Loucy (cell line): ENCODE measurements at regions not wholly inside any gene's neighbourhood (a gene's known extent, or its start where the extent isn't known, plus 50 kb on each side); places are given as distances from the start of the nearest gene placed in this dataset.

Experiments used
- EZH2phosphoT487 ChIP-seq: fragments of 200-600 bp; IDR thresholded peaks from 2 replicates; pipeline ENCODE4 v1.6.1; 2018; ENCODE audit warnings: antibody characterized with exemption, mild to moderate bottlenecking, moderate library complexity, borderline replicate concordance
- TF ChIP-seq, protein P1 (sequence below): fragments of 200-600 bp; sonication (generic); conservative IDR thresholded peaks from 2 replicates; pipeline ENCODE4 v1.5.1; 2014; ENCODE audit warnings: mild to moderate bottlenecking, antibody characterized with exemption, low read length

GRCh38 chr10:53093878-53094277 is 321.3 kb upstream of the MBL2 start:
- TF ChIP-seq, protein P1, sequence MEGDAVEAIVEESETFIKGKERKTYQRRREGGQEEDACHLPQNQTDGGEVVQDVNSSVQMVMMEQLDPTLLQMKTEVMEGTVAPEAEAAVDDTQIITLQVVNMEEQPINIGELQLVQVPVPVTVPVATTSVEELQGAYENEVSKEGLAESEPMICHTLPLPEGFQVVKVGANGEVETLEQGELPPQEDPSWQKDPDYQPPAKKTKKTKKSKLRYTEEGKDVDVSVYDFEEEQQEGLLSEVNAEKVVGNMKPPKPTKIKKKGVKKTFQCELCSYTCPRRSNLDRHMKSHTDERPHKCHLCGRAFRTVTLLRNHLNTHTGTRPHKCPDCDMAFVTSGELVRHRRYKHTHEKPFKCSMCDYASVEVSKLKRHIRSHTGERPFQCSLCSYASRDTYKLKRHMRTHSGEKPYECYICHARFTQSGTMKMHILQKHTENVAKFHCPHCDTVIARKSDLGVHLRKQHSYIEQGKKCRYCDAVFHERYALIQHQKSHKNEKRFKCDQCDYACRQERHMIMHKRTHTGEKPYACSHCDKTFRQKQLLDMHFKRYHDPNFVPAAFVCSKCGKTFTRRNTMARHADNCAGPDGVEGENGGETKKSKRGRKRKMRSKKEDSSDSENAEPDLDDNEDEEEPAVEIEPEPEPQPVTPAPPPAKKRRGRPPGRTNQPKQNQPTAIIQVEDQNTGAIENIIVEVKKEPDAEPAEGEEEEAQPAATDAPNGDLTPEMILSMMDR, result no peak
- no peak for TF ChIP-seq EZH2phosphoT487
